Adrenal gland (tissue), 5 donors: ENCODE measurements at regions not wholly inside any gene's neighbourhood (a gene's known extent, or its start where the extent isn't known, plus 50 kb on each side); places are given as distances from the start of the nearest gene placed in this dataset.

Experiments used
- POLR2A ChIP-seq, 2 donors: fragments of 450-650 bp; IDR thresholded peaks; one replicate each; pipeline ENCODE4 v1.6.1; 2017; ENCODE audit warnings: antibody characterized with exemption in 2 of 2, mild to moderate bottlenecking in 2 of 2, moderate library complexity in 1 of 2
- TF ChIP-seq, protein P1 (sequence below), 6 experiments: fragments of 450-650 bp in 4 of 6; fragments of 200-600 bp in 2 of 6; sonication (generic) in 1 of 6; IDR thresholded peaks; 1 replicate in 5 of 6; 2 replicates in 1 of 6; pipeline versions ENCODE4 v1.5.1 to v1.8.0; 2016 to 2021; ENCODE audit warnings: antibody characterized with exemption in 6 of 6, mild to moderate bottlenecking in 2 of 6, moderate library complexity in 1 of 6
- donor health status: DM: no; HTN: no; CAD: no.

DNA sequence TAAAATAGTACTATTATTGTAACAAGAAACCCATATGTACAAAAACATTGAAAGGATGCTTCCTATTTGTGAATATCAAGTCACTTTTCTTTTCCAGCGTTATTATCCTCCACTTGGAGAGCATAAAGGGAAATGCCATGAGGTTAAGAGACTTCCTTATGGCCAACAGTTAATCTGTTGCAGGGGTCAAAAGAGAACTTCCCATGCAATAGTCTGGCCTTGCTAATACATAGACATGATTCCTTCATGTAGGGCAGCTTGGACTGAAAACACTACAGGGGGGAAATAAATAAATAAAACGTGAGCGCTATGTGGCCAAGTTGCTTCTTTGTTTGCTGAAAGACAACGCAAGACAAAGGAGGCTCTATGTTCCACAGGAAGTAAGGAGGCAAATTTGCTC is 269.1 kb upstream of the EDNRB start:
- TF ChIP-seq, protein P1, sequence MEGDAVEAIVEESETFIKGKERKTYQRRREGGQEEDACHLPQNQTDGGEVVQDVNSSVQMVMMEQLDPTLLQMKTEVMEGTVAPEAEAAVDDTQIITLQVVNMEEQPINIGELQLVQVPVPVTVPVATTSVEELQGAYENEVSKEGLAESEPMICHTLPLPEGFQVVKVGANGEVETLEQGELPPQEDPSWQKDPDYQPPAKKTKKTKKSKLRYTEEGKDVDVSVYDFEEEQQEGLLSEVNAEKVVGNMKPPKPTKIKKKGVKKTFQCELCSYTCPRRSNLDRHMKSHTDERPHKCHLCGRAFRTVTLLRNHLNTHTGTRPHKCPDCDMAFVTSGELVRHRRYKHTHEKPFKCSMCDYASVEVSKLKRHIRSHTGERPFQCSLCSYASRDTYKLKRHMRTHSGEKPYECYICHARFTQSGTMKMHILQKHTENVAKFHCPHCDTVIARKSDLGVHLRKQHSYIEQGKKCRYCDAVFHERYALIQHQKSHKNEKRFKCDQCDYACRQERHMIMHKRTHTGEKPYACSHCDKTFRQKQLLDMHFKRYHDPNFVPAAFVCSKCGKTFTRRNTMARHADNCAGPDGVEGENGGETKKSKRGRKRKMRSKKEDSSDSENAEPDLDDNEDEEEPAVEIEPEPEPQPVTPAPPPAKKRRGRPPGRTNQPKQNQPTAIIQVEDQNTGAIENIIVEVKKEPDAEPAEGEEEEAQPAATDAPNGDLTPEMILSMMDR (IDR thresholded peaks at IDR 0.05) = no peak
- no peak for TF ChIP-seq POLR2A (IDR thresholded peaks at IDR 0.05)
